ENCODE measurements at regions not wholly inside any gene's neighbourhood (a gene's known extent, or its start where the extent isn't known, plus 50 kb on each side); places are given as distances from the start of the nearest gene placed in this dataset.

DNA sequence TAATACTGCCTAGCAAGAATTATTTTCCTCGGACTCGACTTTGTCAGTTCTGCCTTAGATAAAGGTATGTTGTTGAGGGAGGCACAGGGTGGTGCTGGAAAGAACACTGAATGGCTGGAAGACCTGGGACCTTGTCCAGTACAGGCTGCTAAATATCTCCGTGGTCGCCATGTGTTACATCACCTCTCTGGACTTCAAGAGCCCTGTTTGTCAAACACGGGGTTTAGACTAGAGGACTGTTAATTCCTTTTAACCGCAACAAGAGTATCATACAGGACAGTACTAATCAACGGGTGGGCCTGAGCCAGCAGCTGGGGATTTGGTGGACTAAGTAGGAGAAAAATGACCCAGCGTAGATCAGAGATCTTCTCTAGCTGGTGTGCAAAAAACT, 476.3 kb downstream of the LRIG3 start:
- H3K36me3 Mint-ChIP-seq = no peaks in the 10 kb centered on the region
- H3K9me3 Mint-ChIP-seq = no peaks in the 10 kb centered on the region
- H3K27ac Mint-ChIP-seq = no peak overlapping the region
- H3K4me3 Mint-ChIP-seq = no peak overlapping the region
- H3K27me3 Mint-ChIP-seq = peaks cover 4% of the 10 kb centered on the region
- H3K4me1 Mint-ChIP-seq = no peaks in the 10 kb centered on the region
- DNase-seq = no peak

DNA sequence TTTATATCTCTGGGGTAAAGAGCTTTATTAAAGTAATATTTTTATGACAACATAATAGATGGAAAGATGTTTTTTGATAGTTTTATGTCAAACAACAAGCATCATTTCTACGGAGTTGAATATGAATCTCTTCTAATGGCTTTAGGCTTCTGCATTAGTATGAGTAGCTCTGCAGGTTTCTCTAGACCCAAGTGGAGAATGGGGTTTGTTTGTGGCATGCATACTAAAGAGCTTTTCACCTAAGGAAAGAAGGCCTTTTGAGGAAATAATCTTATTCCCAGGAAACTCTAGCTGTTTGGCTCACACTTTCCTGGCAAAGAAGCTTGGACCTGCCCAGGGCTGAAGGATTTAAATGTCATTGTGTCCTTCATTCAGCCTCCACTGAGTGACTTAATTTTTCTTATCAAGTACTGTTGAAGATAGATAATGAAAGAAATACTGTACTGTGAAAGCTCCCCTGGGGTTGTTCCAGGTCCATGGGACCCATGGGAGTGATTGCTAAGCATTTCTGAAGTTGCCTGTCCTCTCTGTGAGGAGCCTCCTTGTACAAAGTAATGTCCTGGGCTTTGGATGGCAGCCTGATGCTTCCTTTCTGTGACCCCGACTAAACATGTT, 469.3 kb downstream of the LRIG3 start:
- Mint-ChIP-seq H3K9me3 (no peaks in the 10 kb centered on the region), H3K4me1 (no peaks in the 10 kb centered on the region), H3K27me3 (peaks cover 11% of the 10 kb centered on the region), H3K36me3 (no peaks in the 10 kb centered on the region), H3K4me3 (no peak overlapping the region), H3K27ac (no peak overlapping the region)
- no peak for DNase-seq

DNA sequence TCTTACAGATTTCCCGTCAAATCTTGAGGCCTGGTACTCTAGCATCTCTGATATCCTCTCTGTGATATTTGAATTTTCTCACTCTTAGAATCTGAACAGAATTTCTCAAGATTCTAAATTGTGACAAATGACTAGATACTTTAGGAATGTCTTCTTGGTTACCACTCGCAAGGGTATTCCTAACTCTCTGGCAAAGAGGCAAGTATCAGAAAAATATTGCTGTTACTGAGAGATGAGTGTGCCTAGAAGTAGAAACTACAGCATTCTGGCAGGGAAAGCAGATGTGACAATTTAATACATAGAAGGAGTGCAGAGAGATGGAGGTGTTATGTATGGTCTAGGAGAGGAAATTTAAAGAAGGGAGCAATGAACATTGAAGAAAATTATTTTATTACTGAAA, 467.8 kb downstream of the LRIG3 start:
- Mint-ChIP-seq H3K27ac (no peak overlapping the region), H3K9me3 (no peaks in the 10 kb centered on the region), H3K27me3 (peaks cover 10% of the 10 kb centered on the region), H3K36me3 (no peaks in the 10 kb centered on the region), H3K4me3 (no peak overlapping the region), H3K4me1 (no peaks in the 10 kb centered on the region)
- DNase-seq = no peak

DNA sequence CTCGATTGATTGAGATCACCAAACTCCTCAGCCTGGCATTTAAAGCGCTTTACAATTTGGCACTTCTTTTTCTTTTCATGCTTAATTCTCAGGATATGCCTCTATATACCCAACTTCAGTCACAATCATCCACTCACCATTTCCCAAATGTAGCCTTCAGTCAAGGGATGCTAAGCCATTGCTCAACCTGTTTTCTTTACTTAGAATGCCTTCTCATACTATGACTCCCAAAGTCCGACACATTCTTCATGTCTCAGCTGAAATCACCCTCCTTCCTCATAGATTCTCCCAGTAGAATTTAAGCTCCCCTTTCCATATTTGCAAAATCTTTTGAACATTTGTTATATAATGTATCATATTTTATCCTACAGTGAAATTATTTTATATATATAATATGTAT, 467.0 kb downstream of the LRIG3 start:
- H3K36me3 Mint-ChIP-seq = no peaks in the 10 kb centered on the region
- no peak for DNase-seq
- H3K27me3 Mint-ChIP-seq = peaks cover 7% of the 10 kb centered on the region
- H3K4me3 Mint-ChIP-seq = no peak overlapping the region
- no peak overlapping the region for H3K27ac Mint-ChIP-seq
- no peaks in the 10 kb centered on the region for H3K9me3 Mint-ChIP-seq
- no peaks in the 10 kb centered on the region for H3K4me1 Mint-ChIP-seq

DNA sequence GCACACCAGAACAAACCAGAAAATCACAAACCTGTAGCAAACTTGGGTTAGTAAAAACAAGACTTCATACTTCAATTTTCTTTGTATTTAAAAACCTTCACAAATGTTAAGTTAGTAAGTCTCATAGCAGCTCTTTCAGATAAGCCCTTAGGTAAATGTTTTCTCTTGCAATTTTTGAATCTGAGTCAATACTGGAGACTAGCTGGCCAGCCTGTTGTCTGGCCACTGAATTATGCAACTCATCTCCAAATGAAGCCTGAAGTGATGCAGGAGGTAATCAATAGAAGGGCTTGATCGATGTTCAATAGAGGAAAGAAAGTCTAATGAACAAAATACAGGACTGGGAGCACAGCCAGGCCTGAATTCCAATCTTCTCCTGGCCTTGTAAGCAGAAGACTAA, 465.2 kb downstream of the LRIG3 start:
- no peaks in the 10 kb centered on the region for H3K9me3 Mint-ChIP-seq

DNA sequence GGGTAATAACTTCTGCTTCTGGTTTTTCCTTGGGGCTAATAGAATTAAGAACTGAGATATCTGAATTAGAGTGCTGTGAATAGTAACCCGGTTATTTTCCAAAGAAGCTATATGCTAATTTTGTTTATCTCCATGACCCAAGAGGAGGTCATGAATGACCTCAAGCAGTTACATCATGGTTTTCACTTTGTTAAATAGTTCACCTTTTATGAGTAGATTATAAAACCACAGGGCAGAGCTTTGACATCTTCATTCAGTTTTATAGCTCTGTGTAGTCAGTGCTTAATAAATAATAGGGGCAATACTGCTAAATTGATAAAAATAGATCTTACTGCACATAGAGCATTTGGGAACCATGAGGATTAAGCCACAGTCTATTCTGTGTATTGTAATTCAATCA, 462.2 kb downstream of the LRIG3 start:
- no peak overlapping the region for H3K4me3 Mint-ChIP-seq
- no peak for DNase-seq
- H3K9me3 Mint-ChIP-seq = no peaks in the 10 kb centered on the region
- no peaks in the 10 kb centered on the region for H3K4me1 Mint-ChIP-seq
- peaks cover 7% of the 10 kb centered on the region for H3K27me3 Mint-ChIP-seq
- H3K27ac Mint-ChIP-seq = no peak overlapping the region
- H3K36me3 Mint-ChIP-seq = no peaks in the 10 kb centered on the region

More for the DNA sequence above, 465.2 kb downstream of the LRIG3 start:
- no peaks in the 10 kb centered on the region for H3K4me1 Mint-ChIP-seq
- no peak for DNase-seq
- H3K27ac Mint-ChIP-seq = no peak overlapping the region
- peaks cover 7% of the 10 kb centered on the region for H3K27me3 Mint-ChIP-seq
- H3K36me3 Mint-ChIP-seq = no peaks in the 10 kb centered on the region
- H3K4me3 Mint-ChIP-seq = no peak overlapping the region

DNA sequence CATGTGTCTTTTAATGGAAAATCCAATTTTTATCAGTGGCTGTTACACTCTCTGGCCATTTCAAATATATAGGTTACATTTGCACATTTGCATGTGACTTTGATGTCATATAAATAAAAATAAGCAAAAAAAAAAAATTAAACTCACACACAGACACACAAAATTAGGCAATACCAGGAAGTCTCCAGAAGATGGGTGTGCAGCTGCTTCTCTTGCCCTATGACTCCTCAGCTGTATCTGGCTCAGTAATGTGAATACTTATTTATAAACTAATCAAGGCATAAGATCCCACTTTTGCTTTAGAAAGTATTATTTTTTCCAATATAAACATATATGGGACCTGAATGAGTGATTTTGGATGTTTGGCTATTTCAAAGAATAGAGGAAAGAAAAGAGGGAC, 461.1 kb downstream of the LRIG3 start:
- H3K4me3 Mint-ChIP-seq = no peak overlapping the region
- no peak overlapping the region for H3K27ac Mint-ChIP-seq
- H3K27me3 Mint-ChIP-seq = peaks cover 4% of the 10 kb centered on the region
- no peak for DNase-seq
- no peaks in the 10 kb centered on the region for H3K36me3 Mint-ChIP-seq
- H3K4me1 Mint-ChIP-seq = no peaks in the 10 kb centered on the region
- no peaks in the 10 kb centered on the region for H3K9me3 Mint-ChIP-seq

DNA sequence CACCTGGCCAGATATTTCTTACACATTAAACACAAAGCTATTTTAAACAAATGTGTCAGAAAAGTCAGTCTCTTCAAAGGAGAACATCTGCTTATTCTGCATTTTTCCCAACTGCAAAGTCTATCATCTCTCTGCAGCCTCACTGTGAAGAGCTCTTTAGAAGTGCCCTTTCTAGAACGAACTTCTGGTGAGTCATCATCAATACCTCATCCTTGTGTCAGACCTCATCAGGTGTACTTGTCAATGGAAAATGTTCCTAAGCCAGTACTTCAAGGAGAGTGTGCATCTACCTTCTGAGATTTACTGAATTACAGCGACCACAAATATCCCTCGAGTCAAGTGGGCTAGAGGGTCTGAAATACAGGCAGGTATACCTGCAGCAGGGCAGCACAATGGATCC, 457.3 kb downstream of the LRIG3 start:
- peaks cover 4% of the 10 kb centered on the region for H3K9me3 Mint-ChIP-seq
- H3K27ac Mint-ChIP-seq = no peak overlapping the region
- no peaks in the 10 kb centered on the region for H3K4me1 Mint-ChIP-seq
- H3K27me3 Mint-ChIP-seq = no peaks in the 10 kb centered on the region
- no peak for DNase-seq
- H3K36me3 Mint-ChIP-seq = no peaks in the 10 kb centered on the region
- H3K4me3 Mint-ChIP-seq = no peak overlapping the region

DNA sequence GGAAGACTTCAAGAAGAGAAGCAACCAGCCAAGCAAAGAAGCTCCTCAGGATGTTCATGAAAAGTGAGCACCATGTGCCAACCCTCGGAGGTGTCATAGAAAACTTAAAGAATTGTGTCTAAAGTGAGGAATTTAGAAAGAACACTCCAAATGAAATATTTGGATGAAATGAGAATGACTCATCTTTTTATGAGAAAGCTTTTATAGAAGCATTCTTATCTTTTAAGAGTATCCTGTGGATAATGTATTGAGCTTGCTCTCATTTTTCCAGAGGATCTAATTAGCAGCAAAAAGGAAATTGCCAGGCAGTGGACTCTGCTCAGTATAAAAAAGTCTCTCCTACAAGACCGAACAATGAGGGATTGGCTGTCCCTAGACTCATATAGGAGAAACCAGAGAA, 454.9 kb downstream of the LRIG3 start:
- no peak for DNase-seq
- Mint-ChIP-seq H3K27me3 (no peaks in the 10 kb centered on the region), H3K36me3 (no peaks in the 10 kb centered on the region), H3K4me1 (no peaks in the 10 kb centered on the region), H3K27ac (no peak overlapping the region), H3K4me3 (no peak overlapping the region), H3K9me3 (peaks cover 5% of the 10 kb centered on the region)

DNA sequence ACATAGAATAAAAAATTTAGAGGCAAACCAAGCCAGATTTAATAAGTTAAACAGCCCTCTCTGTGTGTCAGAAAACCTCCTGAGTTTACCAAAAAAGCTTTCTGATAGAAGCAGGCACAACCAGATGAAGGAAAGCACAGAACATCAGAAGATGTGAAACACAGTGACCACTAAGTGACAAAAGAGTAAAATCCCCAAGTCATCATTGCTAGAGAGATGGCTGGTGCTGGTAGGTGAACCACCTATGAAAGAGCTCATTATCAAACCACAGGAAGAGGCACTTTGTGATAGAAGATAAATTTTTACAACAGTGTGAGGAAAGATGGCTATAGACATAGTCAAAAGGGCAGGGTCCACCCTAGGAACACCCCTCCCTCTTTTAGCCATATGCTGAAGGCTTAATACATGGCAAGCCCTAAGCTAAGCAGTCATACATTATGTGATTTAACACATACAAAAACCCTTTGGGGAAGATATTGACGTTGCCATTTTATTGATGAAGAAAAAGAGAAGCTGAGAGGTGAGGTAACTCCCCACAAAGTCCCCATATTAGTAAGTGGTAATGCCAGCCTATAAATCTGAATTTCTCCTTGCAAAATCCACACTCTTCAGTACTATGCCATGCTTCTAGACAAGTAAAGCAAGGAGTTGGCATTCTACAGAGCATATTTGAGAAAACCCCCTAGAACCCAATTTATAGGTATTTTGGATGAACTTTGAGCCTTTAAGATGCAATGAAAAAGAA, 449.9 kb downstream of the LRIG3 start:
- no peak for DNase-seq
- no peak overlapping the region for H3K4me3 Mint-ChIP-seq

DNA sequence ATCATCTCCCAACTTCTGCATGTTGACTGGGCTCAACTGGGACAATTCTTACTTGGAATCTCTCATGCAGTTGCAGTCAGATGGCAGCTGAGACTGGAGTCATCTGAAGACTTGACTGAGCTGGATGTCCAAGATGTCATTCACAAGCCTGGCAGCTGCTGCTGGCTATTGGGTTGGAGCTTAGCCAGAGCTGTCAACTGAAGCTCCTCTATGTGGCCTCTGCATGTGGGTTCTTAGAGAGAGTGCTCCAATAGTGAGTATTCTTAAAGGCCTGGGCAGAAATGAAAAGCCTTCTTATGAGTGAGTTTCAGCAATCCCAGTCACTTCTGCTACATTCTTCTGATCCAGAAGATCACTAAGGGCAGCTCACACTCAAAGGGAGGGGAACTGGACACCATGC, 440.9 kb downstream of the LRIG3 start:
- Mint-ChIP-seq H3K36me3 (no peaks in the 10 kb centered on the region), H3K27ac (no peak overlapping the region), H3K27me3 (peaks cover 4% of the 10 kb centered on the region), H3K9me3 (peaks cover 6% of the 10 kb centered on the region), H3K4me1 (no peaks in the 10 kb centered on the region), H3K4me3 (no peak overlapping the region)
- DNase-seq = no peak

More for the DNA sequence above, 449.9 kb downstream of the LRIG3 start:
- H3K27me3 Mint-ChIP-seq = no peaks in the 10 kb centered on the region
- peaks cover 14% of the 10 kb centered on the region for H3K9me3 Mint-ChIP-seq
- H3K27ac Mint-ChIP-seq = no peak overlapping the region
- no peaks in the 10 kb centered on the region for H3K36me3 Mint-ChIP-seq
- no peaks in the 10 kb centered on the region for H3K4me1 Mint-ChIP-seq

DNA sequence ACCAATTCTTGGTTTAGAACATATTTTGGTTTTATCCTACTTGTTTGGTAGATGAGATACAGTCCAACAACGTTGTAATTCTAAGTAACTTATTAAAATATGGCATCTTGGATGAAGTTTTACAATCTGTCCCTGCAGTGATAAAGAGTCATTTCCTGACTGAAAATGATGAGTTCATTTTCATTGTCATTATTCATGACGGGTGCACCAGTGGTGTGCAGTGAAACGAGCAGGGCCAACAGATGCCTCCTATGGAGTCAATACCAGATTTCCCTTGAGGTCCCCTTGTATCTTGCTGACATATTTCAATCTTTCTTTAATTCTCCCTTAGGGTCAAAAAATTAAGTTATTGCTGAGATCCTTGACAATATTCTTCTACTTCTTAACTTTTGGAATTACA, 438.5 kb downstream of the LRIG3 start:
- H3K36me3 Mint-ChIP-seq = no peaks in the 10 kb centered on the region

DNA sequence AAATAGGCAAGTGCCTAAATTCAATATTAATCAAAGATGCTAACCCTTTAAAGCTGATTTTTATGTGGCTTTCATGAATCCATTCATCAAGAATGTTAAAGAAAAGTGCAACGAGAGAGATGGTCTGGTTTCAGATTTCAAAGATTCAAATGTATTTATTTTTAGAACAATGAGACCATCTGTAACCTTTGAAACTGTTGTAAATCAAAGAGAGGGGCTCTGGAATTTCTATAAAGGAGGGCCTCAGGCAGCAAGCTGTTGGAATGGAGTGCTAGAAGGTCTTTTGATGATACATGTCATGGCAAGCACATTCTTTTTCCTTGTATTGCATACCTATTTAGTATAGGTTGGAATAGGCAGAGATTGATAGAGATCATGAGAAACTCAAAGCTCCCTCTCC, 433.0 kb downstream of the LRIG3 start:
- Mint-ChIP-seq H3K36me3 (no peaks in the 10 kb centered on the region), H3K4me1 (no peaks in the 10 kb centered on the region), H3K27me3 (no peaks in the 10 kb centered on the region), H3K4me3 (no peak overlapping the region), H3K27ac (no peak overlapping the region), H3K9me3 (no peaks in the 10 kb centered on the region)
- no peak for DNase-seq

More for the DNA sequence above, 438.5 kb downstream of the LRIG3 start:
- no peak overlapping the region for H3K27ac Mint-ChIP-seq
- no peaks in the 10 kb centered on the region for H3K9me3 Mint-ChIP-seq
- no peak for DNase-seq
- no peak overlapping the region for H3K4me3 Mint-ChIP-seq
- peaks cover 4% of the 10 kb centered on the region for H3K27me3 Mint-ChIP-seq
- no peaks in the 10 kb centered on the region for H3K4me1 Mint-ChIP-seq

DNA sequence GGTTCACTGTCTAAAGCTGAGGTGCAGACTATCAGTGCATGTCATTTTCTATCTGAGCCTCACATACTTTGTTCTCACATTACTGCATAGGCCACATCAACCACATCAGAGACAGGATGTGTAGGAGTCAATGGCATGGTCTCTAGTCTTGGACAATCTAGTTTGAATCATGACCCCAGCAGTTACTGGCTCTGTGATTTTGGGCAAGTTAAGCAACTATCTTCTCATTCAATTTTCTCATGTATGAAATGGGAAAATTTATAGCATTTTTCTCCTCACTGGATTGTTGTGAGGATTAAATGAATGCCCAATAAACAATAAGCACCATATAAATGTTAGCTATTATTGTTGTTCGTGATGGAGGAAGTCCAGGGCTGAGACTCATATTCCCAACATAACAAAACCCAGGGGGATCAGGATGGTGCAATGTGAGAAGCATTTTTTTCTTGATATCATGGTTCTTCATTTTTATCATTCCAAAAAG, 432.6 kb downstream of the LRIG3 start:
- Mint-ChIP-seq H3K4me1 (no peaks in the 10 kb centered on the region), H3K4me3 (no peak overlapping the region), H3K36me3 (no peaks in the 10 kb centered on the region), H3K27me3 (no peaks in the 10 kb centered on the region), H3K9me3 (peaks cover 1% of the 10 kb centered on the region), H3K27ac (no peak overlapping the region)
- no peak for DNase-seq

DNA sequence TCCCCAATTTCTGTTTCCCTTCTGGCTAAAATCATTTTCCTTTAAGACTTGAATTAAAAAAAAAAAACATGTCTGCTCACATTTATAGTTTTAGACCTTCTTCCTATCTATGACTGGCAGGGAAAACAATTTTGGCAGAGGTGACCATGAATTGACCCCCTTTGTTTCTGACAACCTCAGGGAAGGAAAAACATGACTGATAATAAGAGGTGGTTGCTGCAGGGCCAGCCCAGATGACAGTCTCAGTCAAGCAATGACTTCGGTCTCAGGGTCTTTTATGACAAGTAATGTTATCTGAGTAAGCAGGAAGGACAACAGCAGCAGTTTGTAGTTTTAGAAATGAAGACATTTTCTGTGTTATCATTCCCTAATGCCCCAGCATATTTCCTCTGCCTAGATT, 430.9 kb downstream of the LRIG3 start:
- Mint-ChIP-seq H3K36me3 (no peaks in the 10 kb centered on the region), H3K4me1 (no peaks in the 10 kb centered on the region), H3K27ac (no peak overlapping the region), H3K9me3 (peaks cover 1% of the 10 kb centered on the region), H3K27me3 (no peaks in the 10 kb centered on the region), H3K4me3 (no peak overlapping the region)
- DNase-seq = no peak

DNA sequence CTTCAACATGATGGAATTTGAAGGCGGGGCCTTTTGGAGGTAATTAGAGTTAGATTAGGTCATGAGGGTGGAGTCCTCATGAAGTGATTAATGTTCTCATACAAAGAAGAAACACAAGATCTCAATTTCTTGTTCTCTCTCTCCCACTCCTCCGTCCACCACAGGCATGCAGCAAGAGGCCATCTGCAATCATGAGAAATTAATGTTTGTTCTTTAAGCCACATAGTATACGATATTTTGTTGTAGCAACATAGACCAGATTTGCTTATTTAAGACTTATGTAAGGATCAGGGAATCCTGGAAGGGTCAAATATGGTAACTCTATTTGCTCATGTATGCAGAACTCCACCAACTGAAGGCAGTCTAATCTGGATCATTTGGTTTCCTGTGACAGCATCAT, 429.0 kb downstream of the LRIG3 start:
- no peak overlapping the region for H3K27ac Mint-ChIP-seq
- H3K27me3 Mint-ChIP-seq = no peaks in the 10 kb centered on the region

More for the DNA sequence above, 429.0 kb downstream of the LRIG3 start:
- no peak overlapping the region for H3K4me3 Mint-ChIP-seq
- no peaks in the 10 kb centered on the region for H3K36me3 Mint-ChIP-seq
- DNase-seq = no peak
- H3K9me3 Mint-ChIP-seq = peaks cover 1% of the 10 kb centered on the region
- H3K4me1 Mint-ChIP-seq = no peaks in the 10 kb centered on the region
